Activated CD4-positive, CD25-positive, alpha-beta regulatory T cell treated with anti-CD3 and anti-CD28 coated beads, Interleukin-2, amount 50 U/mL, for 72 hours (primary cell): ENCODE measurements at regions not wholly inside any gene's neighbourhood (a gene's known extent, or its start where the extent isn't known, plus 50 kb on each side); places are given as distances from the start of the nearest gene placed in this dataset.

Experiments
- DNase-seq: peaks from one replicate; pipeline ENCODE4 v3.0.0; 2021

GRCh38 chr4:23654791-23655190 lies 235.1 kb downstream of the PPARGC1A start:
- DNase-seq = no peak

GRCh38 chr4:23648854-23649596 lies 240.8 kb downstream of the PPARGC1A start:
- DNase-seq = no peak

GRCh38 chr4:23635468-23635867 lies 254.4 kb downstream of the PPARGC1A start:
- no peak for DNase-seq

- no peak for DNase-seq
These were observed 258.4 kb downstream of the PPARGC1A start for GRCh38 chr4:23631255-23631950.

- DNase-seq = no peak
These were observed 259.7 kb downstream of the PPARGC1A start for GRCh38 chr4:23630110-23630509.

GRCh38 chr4:23629421-23629820 lies 260.4 kb downstream of the PPARGC1A start:
- DNase-seq = no peak

GRCh38 chr4:23614284-23614892 lies 275.5 kb downstream of the PPARGC1A start:
- DNase-seq = no peak

- DNase-seq = no peak
These were observed 276.1 kb downstream of the PPARGC1A start for GRCh38 chr4:23613782-23614181.

GRCh38 chr4:23602720-23603119 lies 287.1 kb downstream of the PPARGC1A start:
- no peak for DNase-seq

- DNase-seq = no peak
These were observed 295.7 kb downstream of the PPARGC1A start for GRCh38 chr4:23594125-23594524.

- no peak for DNase-seq
These were observed 299.4 kb downstream of the PPARGC1A start for GRCh38 chr4:23590431-23590830.

GRCh38 chr4:23584024-23584423 lies 305.8 kb downstream of the PPARGC1A start:
- DNase-seq = no peak

- DNase-seq = no peak
These were observed 307.2 kb downstream of the PPARGC1A start for GRCh38 chr4:23582671-23583070.

- DNase-seq = no peak
These were observed 310.7 kb downstream of the PPARGC1A start for GRCh38 chr4:23579166-23579565.

GRCh38 chr4:23577398-23577797 lies 312.4 kb downstream of the PPARGC1A start:
- no peak for DNase-seq

GRCh38 chr4:23572382-23572781 lies 317.5 kb downstream of the PPARGC1A start:
- no peak for DNase-seq

GRCh38 chr4:23567338-23567737 lies 322.5 kb downstream of the PPARGC1A start:
- no peak for DNase-seq

GRCh38 chr4:23560748-23561147 lies 329.1 kb downstream of the PPARGC1A start:
- no peak for DNase-seq

- no peak for DNase-seq
These were observed 331.7 kb downstream of the PPARGC1A start for GRCh38 chr4:23558101-23558500.

- no peak for DNase-seq
These were observed 342.2 kb downstream of the PPARGC1A start for GRCh38 chr4:23547601-23548000.

GRCh38 chr4:23547096-23547495 lies 342.8 kb downstream of the PPARGC1A start:
- DNase-seq = no peak

- DNase-seq = no peak
These were observed 349.8 kb downstream of the PPARGC1A start for GRCh38 chr4:23539969-23540569.

GRCh38 chr4:23533859-23534258 lies 356.0 kb downstream of the PPARGC1A start:
- no peak for DNase-seq

- no peak for DNase-seq
These were observed 373.1 kb downstream of the PPARGC1A start for GRCh38 chr4:23516716-23517115.
